ENCODE measurements at regions not wholly inside any gene's neighbourhood (a gene's known extent, or its start where the extent isn't known, plus 50 kb on each side); places are given as distances from the start of the nearest gene placed in this dataset.

DNA sequence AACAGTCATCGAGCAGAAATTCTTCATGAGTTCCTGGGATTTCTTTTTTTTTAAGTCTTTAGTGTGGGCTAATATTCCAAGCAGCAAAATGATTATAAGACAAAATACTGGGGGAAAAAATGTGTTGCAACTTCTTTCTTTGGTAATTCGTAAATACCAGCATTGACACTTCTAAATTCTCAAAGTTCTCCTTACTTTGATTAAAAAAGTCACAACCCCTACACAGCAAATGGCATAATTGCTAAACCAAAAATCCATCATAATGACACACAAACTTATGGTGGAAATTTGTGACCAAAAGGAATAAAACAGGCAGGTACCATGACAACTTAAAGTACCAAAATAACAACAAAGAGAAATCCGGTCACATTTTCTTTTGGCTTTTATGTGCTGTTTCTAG is 585.2 kb upstream of the PKN2 start:
- no peak overlapping the region for H3K27ac ChIP-seq (ENCODE audit: insufficient read depth, low read length, poor library complexity, severe bottlenecking)
- H3K4me3 ChIP-seq (ENCODE audit: insufficient read depth, low read depth, low read length, poor library complexity, severe bottlenecking): no peak overlapping the region
- no peaks in the 10 kb centered on the region for H3K9me3 ChIP-seq (ENCODE audit: control insufficient read depth, low read length)
- H3K27me3 ChIP-seq (replicated peaks; ENCODE audit: control insufficient read depth, insufficient read depth, low read length, poor library complexity, severe bottlenecking): no peaks in the 10 kb centered on the region
- no peaks in the 10 kb centered on the region for H3K4me1 ChIP-seq (ENCODE audit: control insufficient read depth, insufficient read depth, low read length, poor library complexity, severe bottlenecking)
- H3K36me3 ChIP-seq (ENCODE audit: control insufficient read depth, insufficient read depth, low read length): no peaks in the 10 kb centered on the region
- no peak for DNase-seq

DNA sequence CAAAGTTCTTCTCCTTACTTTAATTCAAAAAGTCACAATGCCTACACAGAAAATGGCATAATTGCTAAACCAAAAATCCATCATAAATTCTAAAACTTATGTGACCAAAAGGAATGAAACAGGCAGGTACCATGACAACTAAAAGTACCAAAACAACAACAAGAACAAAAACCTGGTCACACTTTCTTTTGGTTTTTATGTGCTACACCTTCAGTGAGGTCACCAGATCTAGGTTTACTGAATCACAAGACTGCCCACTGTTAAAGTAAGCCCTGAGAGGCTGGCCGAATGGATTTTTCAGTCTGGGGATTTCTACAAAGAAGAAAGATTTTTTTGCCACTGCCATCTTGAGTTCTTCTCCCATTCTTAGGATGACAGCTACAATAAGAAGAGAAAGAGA is 583.0 kb upstream of the PKN2 start:
- H3K4me1 ChIP-seq (ENCODE audit: control insufficient read depth, insufficient read depth, low read length, poor library complexity, severe bottlenecking): no peaks in the 10 kb centered on the region
- no peak overlapping the region for H3K4me3 ChIP-seq (ENCODE audit: insufficient read depth, low read depth, low read length, poor library complexity, severe bottlenecking)
- H3K27me3 ChIP-seq (replicated peaks; ENCODE audit: control insufficient read depth, insufficient read depth, low read length, poor library complexity, severe bottlenecking): no peaks in the 10 kb centered on the region
- no peaks in the 10 kb centered on the region for H3K36me3 ChIP-seq (ENCODE audit: control insufficient read depth, insufficient read depth, low read length)
- no peak for DNase-seq
- H3K27ac ChIP-seq (ENCODE audit: insufficient read depth, low read length, poor library complexity, severe bottlenecking): no peak overlapping the region
- no peaks in the 10 kb centered on the region for H3K9me3 ChIP-seq (ENCODE audit: control insufficient read depth, low read length)

DNA sequence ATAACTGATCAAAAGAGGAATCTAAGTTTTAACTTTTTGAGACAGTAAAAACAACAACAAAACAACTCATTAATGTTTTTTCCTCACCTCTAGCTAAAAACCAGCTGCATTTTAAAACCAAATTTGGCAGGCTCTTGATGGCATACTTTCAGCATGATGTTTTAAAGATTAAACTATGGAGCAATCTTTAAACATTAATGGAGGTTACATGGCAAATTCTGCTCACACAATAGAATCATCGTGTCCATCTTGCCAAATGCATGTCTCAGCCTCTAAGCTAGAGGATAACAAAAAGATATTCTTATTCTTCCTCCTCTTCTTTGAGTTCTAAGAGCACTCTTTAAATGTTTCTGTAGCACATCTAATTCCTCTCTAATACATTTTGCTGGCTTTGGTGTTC is 579.8 kb upstream of the PKN2 start:
- Histone ChIP-seq H3K27me3 (replicated peaks; ENCODE audit: control insufficient read depth, insufficient read depth, low read length, poor library complexity, severe bottlenecking) (no peaks in the 10 kb centered on the region), H3K27ac (ENCODE audit: insufficient read depth, low read length, poor library complexity, severe bottlenecking) (no peak overlapping the region), H3K4me3 (ENCODE audit: insufficient read depth, low read depth, low read length, poor library complexity, severe bottlenecking) (no peak overlapping the region), H3K9me3 (ENCODE audit: control insufficient read depth, low read length) (no peaks in the 10 kb centered on the region), H3K4me1 (ENCODE audit: control insufficient read depth, insufficient read depth, low read length, poor library complexity, severe bottlenecking) (no peaks in the 10 kb centered on the region), H3K36me3 (ENCODE audit: control insufficient read depth, insufficient read depth, low read length) (no peaks in the 10 kb centered on the region)
- no peak for DNase-seq

DNA sequence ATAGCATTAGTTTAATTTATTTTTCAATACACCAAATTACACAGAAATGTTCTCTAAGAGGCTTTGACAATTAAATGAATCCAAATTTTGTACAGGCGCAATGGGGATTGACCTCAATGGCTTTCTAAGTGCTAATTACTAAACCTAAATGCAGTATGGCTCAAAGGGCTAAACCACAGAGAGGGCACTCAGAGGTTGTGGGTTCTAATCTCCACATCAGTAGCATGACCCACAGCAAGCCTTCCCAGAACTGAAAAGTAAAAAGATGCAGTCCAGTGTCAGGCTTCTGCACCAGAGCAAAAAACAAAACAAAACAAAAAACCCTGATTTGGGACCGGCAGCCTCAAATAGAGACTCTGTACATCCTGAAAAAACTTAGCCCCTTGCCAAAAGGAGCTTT is 579.2 kb upstream of the PKN2 start:
- DNase-seq: no peak

GRCh38 chr1:88111816-88112215 is 572.3 kb upstream of the PKN2 start:
- Histone ChIP-seq H3K27me3 (replicated peaks; ENCODE audit: control insufficient read depth, insufficient read depth, low read length, poor library complexity, severe bottlenecking) (no peaks in the 10 kb centered on the region), H3K36me3 (ENCODE audit: control insufficient read depth, insufficient read depth, low read length) (no peaks in the 10 kb centered on the region), H3K9me3 (ENCODE audit: control insufficient read depth, low read length) (no peaks in the 10 kb centered on the region), H3K27ac (ENCODE audit: insufficient read depth, low read length, poor library complexity, severe bottlenecking) (no peak overlapping the region), H3K4me3 (ENCODE audit: insufficient read depth, low read depth, low read length, poor library complexity, severe bottlenecking) (no peak overlapping the region), H3K4me1 (ENCODE audit: control insufficient read depth, insufficient read depth, low read length, poor library complexity, severe bottlenecking) (no peaks in the 10 kb centered on the region)
- DNase-seq: no peak

More for the DNA sequence above, 579.2 kb upstream of the PKN2 start:
- no peak overlapping the region for H3K27ac ChIP-seq (ENCODE audit: insufficient read depth, low read length, poor library complexity, severe bottlenecking)
- no peak overlapping the region for H3K4me3 ChIP-seq (ENCODE audit: insufficient read depth, low read depth, low read length, poor library complexity, severe bottlenecking)
- H3K36me3 ChIP-seq (ENCODE audit: control insufficient read depth, insufficient read depth, low read length): no peaks in the 10 kb centered on the region
- H3K9me3 ChIP-seq (ENCODE audit: control insufficient read depth, low read length): no peaks in the 10 kb centered on the region
- no peaks in the 10 kb centered on the region for H3K4me1 ChIP-seq (ENCODE audit: control insufficient read depth, insufficient read depth, low read length, poor library complexity, severe bottlenecking)
- no peaks in the 10 kb centered on the region for H3K27me3 ChIP-seq (replicated peaks; ENCODE audit: control insufficient read depth, insufficient read depth, low read length, poor library complexity, severe bottlenecking)

- Histone ChIP-seq H3K4me3 (ENCODE audit: insufficient read depth, low read depth, low read length, poor library complexity, severe bottlenecking) (no peak overlapping the region), H3K27me3 (replicated peaks; ENCODE audit: control insufficient read depth, insufficient read depth, low read length, poor library complexity, severe bottlenecking) (no peaks in the 10 kb centered on the region), H3K9me3 (ENCODE audit: control insufficient read depth, low read length) (no peaks in the 10 kb centered on the region), H3K36me3 (ENCODE audit: control insufficient read depth, insufficient read depth, low read length) (no peaks in the 10 kb centered on the region), H3K27ac (ENCODE audit: insufficient read depth, low read length, poor library complexity, severe bottlenecking) (no peak overlapping the region), H3K4me1 (ENCODE audit: control insufficient read depth, insufficient read depth, low read length, poor library complexity, severe bottlenecking) (no peaks in the 10 kb centered on the region)
- DNase-seq: no peak
Observed at GRCh38 chr1:88117597-88117996, 566.5 kb upstream of the PKN2 start.

- no peaks in the 10 kb centered on the region for H3K4me1 ChIP-seq (ENCODE audit: control insufficient read depth, insufficient read depth, low read length, poor library complexity, severe bottlenecking)
- no peak for DNase-seq
- no peak overlapping the region for H3K27ac ChIP-seq (ENCODE audit: insufficient read depth, low read length, poor library complexity, severe bottlenecking)
- no peaks in the 10 kb centered on the region for H3K9me3 ChIP-seq (ENCODE audit: control insufficient read depth, low read length)
- no peak overlapping the region for H3K4me3 ChIP-seq (ENCODE audit: insufficient read depth, low read depth, low read length, poor library complexity, severe bottlenecking)
- no peaks in the 10 kb centered on the region for H3K36me3 ChIP-seq (ENCODE audit: control insufficient read depth, insufficient read depth, low read length)
- no peaks in the 10 kb centered on the region for H3K27me3 ChIP-seq (replicated peaks; ENCODE audit: control insufficient read depth, insufficient read depth, low read length, poor library complexity, severe bottlenecking)
Observed at GRCh38 chr1:88118176-88118845, 565.8 kb upstream of the PKN2 start.

DNA sequence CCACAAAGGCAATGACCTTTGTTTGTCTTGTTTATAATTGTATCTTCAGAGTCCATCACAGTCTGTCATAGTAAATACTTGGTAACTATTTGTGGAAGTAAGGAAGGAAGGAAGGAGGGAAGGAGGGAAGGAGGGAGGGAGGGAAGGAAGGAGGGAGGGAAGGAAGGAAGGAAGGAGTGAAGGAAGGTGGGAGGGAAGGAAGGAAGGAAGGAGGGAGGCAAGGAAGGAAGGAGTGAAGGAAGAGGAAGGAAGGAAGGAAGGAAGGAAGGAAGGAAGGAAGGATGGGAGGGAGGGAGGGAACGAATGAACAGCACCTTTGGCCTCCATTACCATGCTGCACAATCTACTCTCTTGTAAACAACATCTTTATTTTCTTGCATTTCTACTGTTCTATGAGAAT is 559.5 kb upstream of the PKN2 start:
- no peaks in the 10 kb centered on the region for H3K27me3 ChIP-seq (replicated peaks; ENCODE audit: control insufficient read depth, insufficient read depth, low read length, poor library complexity, severe bottlenecking)
- H3K9me3 ChIP-seq (ENCODE audit: control insufficient read depth, low read length): no peaks in the 10 kb centered on the region
- H3K4me3 ChIP-seq (ENCODE audit: insufficient read depth, low read depth, low read length, poor library complexity, severe bottlenecking): no peak overlapping the region
- no peaks in the 10 kb centered on the region for H3K4me1 ChIP-seq (ENCODE audit: control insufficient read depth, insufficient read depth, low read length, poor library complexity, severe bottlenecking)
- H3K36me3 ChIP-seq (ENCODE audit: control insufficient read depth, insufficient read depth, low read length): no peaks in the 10 kb centered on the region
- DNase-seq: no peak
- H3K27ac ChIP-seq (ENCODE audit: insufficient read depth, low read length, poor library complexity, severe bottlenecking): no peak overlapping the region

DNA sequence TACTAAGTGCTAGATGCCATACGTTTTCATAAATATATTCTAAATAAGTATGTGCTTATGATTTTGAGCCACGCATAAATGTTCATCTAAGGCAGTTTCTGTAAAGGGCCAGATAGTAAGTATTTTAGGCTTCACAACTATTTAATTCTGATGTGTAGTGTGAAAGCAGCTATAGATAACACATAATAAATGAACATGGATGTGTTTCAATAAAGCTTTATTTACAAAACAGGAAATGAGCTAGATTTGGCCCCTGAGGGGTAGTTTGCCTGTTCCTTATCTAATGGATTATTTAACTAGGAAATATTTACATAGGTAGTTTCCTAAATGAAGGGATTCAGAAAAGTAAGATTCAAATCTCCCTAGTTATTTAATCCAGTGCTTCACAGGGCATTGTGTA is 557.6 kb upstream of the PKN2 start:
- Histone ChIP-seq H3K27ac (ENCODE audit: insufficient read depth, low read length, poor library complexity, severe bottlenecking) (no peak overlapping the region), H3K4me1 (ENCODE audit: control insufficient read depth, insufficient read depth, low read length, poor library complexity, severe bottlenecking) (no peaks in the 10 kb centered on the region), H3K27me3 (replicated peaks; ENCODE audit: control insufficient read depth, insufficient read depth, low read length, poor library complexity, severe bottlenecking) (no peaks in the 10 kb centered on the region), H3K9me3 (ENCODE audit: control insufficient read depth, low read length) (no peaks in the 10 kb centered on the region), H3K4me3 (ENCODE audit: insufficient read depth, low read depth, low read length, poor library complexity, severe bottlenecking) (no peak overlapping the region), H3K36me3 (ENCODE audit: control insufficient read depth, insufficient read depth, low read length) (no peaks in the 10 kb centered on the region)
- no peak for DNase-seq

GRCh38 chr1:88133991-88134390 is 550.1 kb upstream of the PKN2 start:
- Histone ChIP-seq H3K4me3 (ENCODE audit: insufficient read depth, low read depth, low read length, poor library complexity, severe bottlenecking) (no peak overlapping the region), H3K4me1 (ENCODE audit: control insufficient read depth, insufficient read depth, low read length, poor library complexity, severe bottlenecking) (no peaks in the 10 kb centered on the region), H3K36me3 (ENCODE audit: control insufficient read depth, insufficient read depth, low read length) (no peaks in the 10 kb centered on the region)

More at GRCh38 chr1:88133991-88134390, 550.1 kb upstream of the PKN2 start:
- Histone ChIP-seq H3K9me3 (ENCODE audit: control insufficient read depth, low read length) (no peaks in the 10 kb centered on the region), H3K27ac (ENCODE audit: insufficient read depth, low read length, poor library complexity, severe bottlenecking) (no peak overlapping the region), H3K27me3 (replicated peaks; ENCODE audit: control insufficient read depth, insufficient read depth, low read length, poor library complexity, severe bottlenecking) (no peaks in the 10 kb centered on the region)
- no peak for DNase-seq

All from effector memory CD4-positive, alpha-beta T cell (primary cell).